ENCODE measurements at regions not wholly inside any gene's neighbourhood (a gene's known extent, or its start where the extent isn't known, plus 50 kb on each side); places are given as distances from the start of the nearest gene placed in this dataset.
"Not testable (repeated sequence)": the region's sequence is repeated elsewhere in the genome, so short reads cannot be mapped to it uniquely, and the experiment has no call there.

GRCh38 chr7:84865560-84865959, 321.3 kb downstream of the SEMA3D start:
- intact Hi-C loops (cut with micrococcal nuclease) = no loop called here
- no peaks in the 10 kb centered on the region for H3K27me3 Mint-ChIP-seq
- no peak for ATAC-seq

GRCh38 chr7:84857336-84857735, 329.5 kb downstream of the SEMA3D start:
- H3K27me3 Mint-ChIP-seq = no peaks in the 10 kb centered on the region
- no peak for DNase-seq
- H3K36me3 Mint-ChIP-seq = no peaks in the 10 kb centered on the region
- ATAC-seq = no peak
- peaks cover 0 to 4% (median 0%) of the 10 kb centered on the region in 11 donors for H3K9me3 Mint-ChIP-seq
- no peaks in the 10 kb centered on the region for H3K9me3 ChIP-seq (ENCODE audit: control insufficient read depth in 2 of 3, low read length in 3 of 3)
- H3K36me3 ChIP-seq (ENCODE audit: control insufficient read depth in 2 of 3, insufficient read depth in 3 of 3, low read length in 3 of 3) = no peaks in the 10 kb centered on the region
- no peaks in the 10 kb centered on the region for H3K4me1 Mint-ChIP-seq
- CTCF ChIA-PET = no interaction called here
- intact Hi-C loops (cut with micrococcal nuclease) = no loop called here
- no peaks in the 10 kb centered on the region for H3K4me1 ChIP-seq (ENCODE audit: control insufficient read depth in 2 of 2, insufficient read depth in 2 of 2, low read length in 2 of 2)
- no peak overlapping the region for H3K27ac Mint-ChIP-seq
- no peak overlapping the region for H3K4me3 Mint-ChIP-seq
- no peaks in the 10 kb centered on the region for H3K27me3 ChIP-seq (ENCODE audit: control insufficient read depth in 2 of 2, insufficient read depth in 2 of 2, low read length in 2 of 2)
- no peak overlapping the region for H3K27ac ChIP-seq (ENCODE audit: low read depth, low read length)
- no peak overlapping the region for H3K4me3 ChIP-seq (ENCODE audit: low read length)
- POLR2A ChIA-PET = interaction anchor here (0.5 kb wide), 1 partner anchor 41 kb away, joined by 4 read pairs; no protein-coding TSS in a partner anchor

More at GRCh38 chr7:84865560-84865959, 321.3 kb downstream of the SEMA3D start:
- H3K9me3 Mint-ChIP-seq = peaks cover 0 to 2% (median 0%) of the 10 kb centered on the region in 11 donors
- no peak overlapping the region for H3K4me3 Mint-ChIP-seq
- no peaks in the 10 kb centered on the region for H3K36me3 Mint-ChIP-seq
- H3K4me1 ChIP-seq (ENCODE audit: control insufficient read depth in 2 of 2, insufficient read depth in 2 of 2, low read length in 2 of 2) = no peaks in the 10 kb centered on the region
- H3K27me3 ChIP-seq (ENCODE audit: control insufficient read depth in 2 of 2, insufficient read depth in 2 of 2, low read length in 2 of 2) = no peaks in the 10 kb centered on the region
- no peak for DNase-seq
- H3K27ac Mint-ChIP-seq = no peak overlapping the region
- H3K36me3 ChIP-seq (ENCODE audit: control insufficient read depth in 2 of 3, insufficient read depth in 3 of 3, low read length in 3 of 3) = no peaks in the 10 kb centered on the region
- H3K4me1 Mint-ChIP-seq = no peaks in the 10 kb centered on the region
- CTCF ChIA-PET = no interaction called here
- H3K9me3 ChIP-seq (ENCODE audit: control insufficient read depth in 2 of 3, low read length in 3 of 3) = no peaks in the 10 kb centered on the region
- no peak overlapping the region for H3K27ac ChIP-seq (ENCODE audit: low read depth, low read length)
- H3K4me3 ChIP-seq (ENCODE audit: low read length) = no peak overlapping the region
- POLR2A ChIA-PET = no interaction called here

DNA sequence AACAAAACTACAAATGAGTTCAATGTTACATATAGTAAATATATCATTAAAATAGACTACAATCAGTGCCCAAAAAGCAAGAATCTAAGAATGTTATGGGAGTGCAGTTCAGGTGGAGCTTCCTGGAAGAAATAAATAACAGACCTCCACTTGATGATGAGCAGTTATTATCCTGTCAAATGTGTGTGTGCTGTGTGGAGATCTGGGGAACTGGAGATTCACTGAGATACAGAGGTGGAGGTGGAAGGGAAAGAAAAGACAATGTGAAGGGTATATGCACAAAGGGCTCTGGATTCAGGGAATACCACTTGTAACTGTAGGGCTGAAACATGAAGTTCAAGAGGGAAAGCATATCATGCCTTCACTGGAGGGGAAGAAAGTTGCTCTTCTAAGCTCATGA, 331.1 kb downstream of the SEMA3D start:
- no peaks in the 10 kb centered on the region for H3K36me3 Mint-ChIP-seq
- H3K4me3 ChIP-seq (ENCODE audit: low read length) = no peak overlapping the region
- no peaks in the 10 kb centered on the region for H3K27me3 ChIP-seq (ENCODE audit: control insufficient read depth in 2 of 2, insufficient read depth in 2 of 2, low read length in 2 of 2)
- H3K4me1 Mint-ChIP-seq = no peaks in the 10 kb centered on the region
- no peak for ATAC-seq
- H3K4me3 Mint-ChIP-seq = no peak overlapping the region
- no peaks in the 10 kb centered on the region for H3K27me3 Mint-ChIP-seq
- H3K27ac Mint-ChIP-seq = no peak overlapping the region
- intact Hi-C loops (cut with micrococcal nuclease) = no loop called here
- no peaks in the 10 kb centered on the region for H3K4me1 ChIP-seq (ENCODE audit: control insufficient read depth in 2 of 2, insufficient read depth in 2 of 2, low read length in 2 of 2)
- POLR2A ChIA-PET = no interaction called here
- no peak overlapping the region for H3K27ac ChIP-seq (ENCODE audit: low read depth, low read length)
- H3K36me3 ChIP-seq (ENCODE audit: control insufficient read depth in 2 of 3, insufficient read depth in 3 of 3, low read length in 3 of 3) = no peaks in the 10 kb centered on the region
- no peak for DNase-seq
- peaks cover 0 to 4% (median 0%) of the 10 kb centered on the region in 11 donors for H3K9me3 Mint-ChIP-seq
- CTCF ChIA-PET = no interaction called here
- no peaks in the 10 kb centered on the region for H3K9me3 ChIP-seq (ENCODE audit: control insufficient read depth in 2 of 3, low read length in 3 of 3)

DNA sequence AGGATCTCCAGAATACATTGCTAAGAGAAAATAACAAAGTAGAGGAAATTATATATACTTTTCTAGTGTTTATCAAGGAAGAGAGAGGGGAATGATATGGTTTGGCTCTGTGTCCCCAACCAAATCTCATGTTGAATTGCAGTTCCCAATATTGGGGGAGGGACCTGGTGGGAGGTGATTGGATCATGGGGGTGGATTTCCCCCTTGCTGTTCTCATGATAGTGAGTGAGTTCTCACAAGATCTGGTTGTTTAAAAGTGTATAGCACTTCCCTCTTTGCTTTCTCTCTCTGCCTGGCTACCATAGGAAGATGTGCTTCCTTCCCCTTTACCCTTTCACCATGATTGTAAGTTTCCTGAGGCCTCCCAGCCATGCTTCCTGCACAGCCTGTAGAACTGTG, 337.9 kb downstream of the SEMA3D start:
- DNase-seq; H3K4me1 ChIP-seq (ENCODE audit: control insufficient read depth in 2 of 2, insufficient read depth in 2 of 2, low read length in 2 of 2); H3K36me3 ChIP-seq (ENCODE audit: control insufficient read depth in 2 of 3, insufficient read depth in 3 of 3, low read length in 3 of 3); H3K9me3 ChIP-seq (ENCODE audit: control insufficient read depth in 2 of 3, low read length in 3 of 3); CTCF ChIA-PET; H3K9me3 Mint-ChIP-seq; H3K4me1 Mint-ChIP-seq; H3K36me3 Mint-ChIP-seq; ATAC-seq; H3K4me3 ChIP-seq (ENCODE audit: low read length); intact Hi-C loops (cut with micrococcal nuclease); H3K4me3 Mint-ChIP-seq; H3K27ac ChIP-seq (ENCODE audit: low read depth, low read length); H3K27me3 ChIP-seq (ENCODE audit: control insufficient read depth in 2 of 2, insufficient read depth in 2 of 2, low read length in 2 of 2); H3K27me3 Mint-ChIP-seq; POLR2A ChIA-PET; H3K27ac Mint-ChIP-seq: not testable (repeated sequence)

DNA sequence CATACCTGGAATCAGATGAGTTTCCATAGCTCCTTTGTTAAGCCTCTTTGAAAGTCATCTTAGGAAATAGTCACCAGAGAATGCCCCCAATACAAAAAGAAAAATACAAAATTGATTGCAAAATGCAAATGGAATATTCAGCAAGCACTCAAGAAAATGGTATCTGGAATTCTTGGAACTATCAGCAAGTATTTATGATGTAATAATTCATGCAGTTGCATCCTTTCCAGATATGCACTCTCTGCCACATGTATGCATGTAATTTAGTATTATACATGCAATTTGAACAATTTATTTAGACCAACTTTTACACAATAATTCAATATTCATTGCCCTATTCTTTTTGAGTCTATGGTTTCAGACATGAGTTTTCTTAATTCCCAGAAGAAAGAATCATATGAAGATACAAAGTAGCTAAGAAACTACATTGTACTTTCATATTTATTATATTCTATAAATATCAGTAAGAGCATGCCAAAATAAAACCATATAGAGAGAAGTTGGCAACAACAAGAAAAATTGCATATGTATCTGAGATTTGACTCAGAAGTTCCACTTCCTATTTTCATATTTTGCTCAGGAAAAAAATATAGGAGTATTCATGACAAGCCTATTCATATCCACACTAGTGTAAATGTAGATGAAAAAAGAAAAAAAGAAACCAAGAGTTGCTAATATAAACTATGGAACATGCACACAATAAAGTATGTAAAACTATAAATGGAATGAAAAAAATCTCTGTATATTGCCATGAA, 338.5 kb downstream of the SEMA3D start:
- H3K27me3 Mint-ChIP-seq = no peaks in the 10 kb centered on the region
- H3K9me3 Mint-ChIP-seq = peaks cover 0 to 1% (median 0%) of the 10 kb centered on the region in 11 donors
- Histone ChIP-seq H3K9me3 (ENCODE audit: control insufficient read depth in 2 of 3, low read length in 3 of 3) (no peaks in the 10 kb centered on the region), H3K27me3 (ENCODE audit: control insufficient read depth in 2 of 2, insufficient read depth in 2 of 2, low read length in 2 of 2) (no peaks in the 10 kb centered on the region), H3K27ac (ENCODE audit: low read depth, low read length) (no peak overlapping the region), H3K4me1 (ENCODE audit: control insufficient read depth in 2 of 2, insufficient read depth in 2 of 2, low read length in 2 of 2) (no peaks in the 10 kb centered on the region), H3K4me3 (ENCODE audit: low read length) (no peak overlapping the region), H3K36me3 (ENCODE audit: control insufficient read depth in 2 of 3, insufficient read depth in 3 of 3, low read length in 3 of 3) (no peaks in the 10 kb centered on the region)
- ChIA-PET POLR2A (no interaction called here), CTCF (no interaction called here)
- H3K36me3 Mint-ChIP-seq = no peaks in the 10 kb centered on the region
- H3K4me1 Mint-ChIP-seq = no peaks in the 10 kb centered on the region
- intact Hi-C loops (cut with micrococcal nuclease) = no loop called here
- DNase-seq (no peak), ATAC-seq (no peak)
- no peak overlapping the region for H3K27ac Mint-ChIP-seq
- H3K4me3 Mint-ChIP-seq = no peak overlapping the region

DNA sequence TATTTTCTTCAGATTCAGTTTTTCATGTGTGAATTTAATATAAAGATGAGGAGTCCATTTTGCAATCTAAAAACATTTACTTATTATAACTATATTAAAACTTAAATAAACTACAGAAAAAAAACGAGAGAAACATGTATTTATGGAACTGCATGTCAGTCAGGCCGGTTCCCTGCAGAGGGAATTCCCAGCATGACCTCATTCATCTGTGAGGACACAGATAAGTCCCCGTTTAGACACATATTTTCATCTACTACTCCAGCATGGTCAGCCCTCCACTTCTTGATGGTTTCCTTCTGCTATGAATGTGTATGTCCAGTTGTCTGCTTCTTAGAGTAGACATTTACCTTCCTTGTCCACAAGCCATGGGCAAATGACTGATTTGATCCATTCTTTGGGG, 339.1 kb downstream of the SEMA3D start:
- H3K4me1 Mint-ChIP-seq = no peaks in the 10 kb centered on the region
- no peaks in the 10 kb centered on the region for H3K4me1 ChIP-seq (ENCODE audit: control insufficient read depth in 2 of 2, insufficient read depth in 2 of 2, low read length in 2 of 2)
- no peaks in the 10 kb centered on the region for H3K36me3 ChIP-seq (ENCODE audit: control insufficient read depth in 2 of 3, insufficient read depth in 3 of 3, low read length in 3 of 3)
- DNase-seq (no peak), ATAC-seq (no peak)
- no peak overlapping the region for H3K4me3 ChIP-seq (ENCODE audit: low read length)
- intact Hi-C loops (cut with micrococcal nuclease) = no loop called here
- POLR2A ChIA-PET = no interaction called here
- CTCF ChIA-PET = no interaction called here
- H3K9me3 ChIP-seq (ENCODE audit: control insufficient read depth in 2 of 3, low read length in 3 of 3) = no peaks in the 10 kb centered on the region
- H3K27ac ChIP-seq (ENCODE audit: low read depth, low read length) = no peak overlapping the region
- H3K27me3 ChIP-seq (ENCODE audit: control insufficient read depth in 2 of 2, insufficient read depth in 2 of 2, low read length in 2 of 2) = no peaks in the 10 kb centered on the region
- no peaks in the 10 kb centered on the region for H3K27me3 Mint-ChIP-seq
- H3K4me3 Mint-ChIP-seq = no peak overlapping the region
- H3K27ac Mint-ChIP-seq = no peak overlapping the region
- H3K36me3 Mint-ChIP-seq = no peaks in the 10 kb centered on the region
- H3K9me3 Mint-ChIP-seq = peaks cover 0 to 1% (median 0%) of the 10 kb centered on the region in 11 donors

DNA sequence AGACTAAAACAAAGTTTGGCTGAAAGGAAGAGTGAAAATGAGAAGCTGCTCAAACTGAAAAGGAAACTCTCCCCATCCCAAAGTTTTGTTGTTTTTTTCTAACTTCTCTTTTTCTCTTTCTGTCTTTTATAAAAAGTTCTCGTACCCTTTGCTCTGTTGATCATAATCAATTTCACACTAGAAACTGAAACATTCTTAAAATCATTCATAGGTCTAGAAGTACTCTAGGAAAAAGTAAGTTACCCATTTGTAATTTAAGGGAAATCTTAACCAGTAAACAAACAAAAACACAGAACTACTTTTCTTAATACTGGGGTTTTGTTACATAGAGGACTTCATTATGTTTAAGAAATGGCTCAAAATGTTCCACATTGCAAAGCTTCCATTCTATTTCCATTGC, 339.8 kb downstream of the SEMA3D start:
- Mint-ChIP-seq H3K9me3 (peaks cover 0 to 1% (median 0%) of the 10 kb centered on the region in 11 donors), H3K4me3 (no peak overlapping the region), H3K27me3 (no peaks in the 10 kb centered on the region), H3K36me3 (no peaks in the 10 kb centered on the region), H3K4me1 (no peaks in the 10 kb centered on the region), H3K27ac (no peak overlapping the region)
- Histone ChIP-seq H3K9me3 (ENCODE audit: control insufficient read depth in 2 of 3, low read length in 3 of 3) (no peaks in the 10 kb centered on the region), H3K27ac (ENCODE audit: low read depth, low read length) (no peak overlapping the region), H3K4me3 (ENCODE audit: low read length) (no peak overlapping the region), H3K36me3 (ENCODE audit: control insufficient read depth in 2 of 3, insufficient read depth in 3 of 3, low read length in 3 of 3) (no peaks in the 10 kb centered on the region), H3K27me3 (ENCODE audit: control insufficient read depth in 2 of 2, insufficient read depth in 2 of 2, low read length in 2 of 2) (no peaks in the 10 kb centered on the region), H3K4me1 (ENCODE audit: control insufficient read depth in 2 of 2, insufficient read depth in 2 of 2, low read length in 2 of 2) (no peaks in the 10 kb centered on the region)
- no peak for ATAC-seq
- intact Hi-C loops (cut with micrococcal nuclease) = no loop called here
- ChIA-PET CTCF (no interaction called here), POLR2A (no interaction called here)
- DNase-seq = no peak

Data from naive thymus-derived CD4-positive, alpha-beta T cell (primary cell).